Fibroblast of the conjunctiva (primary cell): ENCODE measurements at regions not wholly inside any gene's neighbourhood (a gene's known extent, or its start where the extent isn't known, plus 50 kb on each side); places are given as distances from the start of the nearest gene placed in this dataset.
"Not testable (repeated sequence)": the region's sequence is repeated elsewhere in the genome, so short reads cannot be mapped to it uniquely, and the experiment has no call there.

Experiments used
- DNase-seq: peaks from one replicate; pipeline ENCODE4 v3.0.0-alpha.2; 2010; ENCODE audit warnings: low read depth

GRCh38 chr6:144689503-144690040, 404.4 kb downstream of the UTRN start:
- no peak for DNase-seq

- no peak for DNase-seq
Measured at GRCh38 chr6:144690133-144690532, 405.0 kb downstream of the UTRN start.

- no peak for DNase-seq
Measured at GRCh38 chr6:144690666-144691065, 405.5 kb downstream of the UTRN start.

GRCh38 chr6:144692050-144692449, 406.9 kb downstream of the UTRN start:
- DNase-seq = not testable (repeated sequence)

- DNase-seq = no peak
Measured at GRCh38 chr6:144695858-144696533, 410.9 kb downstream of the UTRN start.

- DNase-seq = no peak
Measured at GRCh38 chr6:144696610-144697368, 411.7 kb downstream of the UTRN start.

GRCh38 chr6:144697369-144697760, 412.2 kb downstream of the UTRN start:
- DNase-seq = no peak

GRCh38 chr6:144697801-144698200, 412.7 kb downstream of the UTRN start:
- no peak for DNase-seq

- no peak for DNase-seq
Measured at GRCh38 chr6:144702781-144703180, 417.6 kb downstream of the UTRN start.

GRCh38 chr6:144710207-144710606, 425.1 kb downstream of the UTRN start:
- DNase-seq = peak; percentile 62

- DNase-seq = no peak
Measured at GRCh38 chr6:144711661-144712060, 426.5 kb downstream of the UTRN start.

GRCh38 chr6:144712541-144712940, 427.4 kb downstream of the UTRN start:
- DNase-seq = no peak

GRCh38 chr6:144714021-144714712, 429.0 kb downstream of the UTRN start:
- no peak for DNase-seq

GRCh38 chr6:144715344-144715743, 430.2 kb downstream of the UTRN start:
- DNase-seq = no peak

- DNase-seq = no peak
Measured at GRCh38 chr6:144718431-144718830, 433.3 kb downstream of the UTRN start.

GRCh38 chr6:144721232-144721631, 436.1 kb downstream of the UTRN start:
- DNase-seq = no peak

- DNase-seq = no peak
Measured at GRCh38 chr6:144722154-144722737, 437.1 kb downstream of the UTRN start.

- DNase-seq = no peak
Measured at GRCh38 chr6:144722925-144723324, 437.8 kb downstream of the UTRN start.

- DNase-seq = no peak
Measured at GRCh38 chr6:144723431-144723830, 438.3 kb downstream of the UTRN start.

GRCh38 chr6:144724818-144725217, 439.7 kb downstream of the UTRN start:
- no peak for DNase-seq

- no peak for DNase-seq
Measured at GRCh38 chr6:144725736-144726522, 440.8 kb downstream of the UTRN start.

- no peak for DNase-seq
Measured at GRCh38 chr6:144728804-144729203, 443.7 kb downstream of the UTRN start.
